Hepatocyte (in vitro differentiated cells): ENCODE measurements at regions not wholly inside any gene's neighbourhood (a gene's known extent, or its start where the extent isn't known, plus 50 kb on each side); places are given as distances from the start of the nearest gene placed in this dataset.

Source experiments
- DNase-seq: peaks from one replicate; pipeline ENCODE4 v3.0.0-alpha.2; 2016; ENCODE audit warnings: low spot score
- H2AFZ ChIP-seq: fragments of 200-600 bp; sonication (generic); 2 replicates; pipeline ENCODE4 v1.6.0; 2016; ENCODE audit warnings: antibody characterized with exemption, mild to moderate bottlenecking
- H3K27ac ChIP-seq: fragments of 200-600 bp; sonication (generic); 2 replicates; pipeline ENCODE4 v1.5.1; 2016; ENCODE audit warnings: mild to moderate bottlenecking
- H3K27me3 ChIP-seq: fragments of 200-600 bp; sonication (generic); 2 replicates; pipeline ENCODE4 v1.6.1; 2016
- H3K36me3 ChIP-seq: fragments of 200-600 bp; sonication (generic); replicated peaks from 2 replicates; pipeline ENCODE4 v1.5.1; 2016; ENCODE audit warnings: low read depth; ENCODE audit not compliant: insufficient read depth
- H3K4me1 ChIP-seq: fragments of 200-600 bp; sonication (generic); 2 replicates; pipeline ENCODE4 v1.5.1; 2016; ENCODE audit warnings: mild to moderate bottlenecking, moderate library complexity; ENCODE audit not compliant: insufficient read depth
- H3K4me2 ChIP-seq: fragments of 200-600 bp; sonication (generic); 2 replicates; pipeline ENCODE4 v1.6.0; 2016
- H3K4me3 ChIP-seq: fragments of 200-600 bp; sonication (generic); 2 replicates; pipeline ENCODE4 v1.5.1; 2016; ENCODE audit warnings: mild to moderate bottlenecking
- H3K79me2 ChIP-seq: fragments of 200-600 bp; sonication (generic); 2 replicates; pipeline ENCODE4 v1.6.0; 2017; ENCODE audit warnings: mild to moderate bottlenecking
- H3K9me2 ChIP-seq: fragments of 200-600 bp; sonication (generic); replicated peaks from 2 replicates; pipeline ENCODE4 v1.6.0; 2017; ENCODE audit warnings: mild to moderate bottlenecking; ENCODE audit not compliant: insufficient read depth
- H3K9me3 ChIP-seq: fragments of 200-600 bp; sonication (generic); 2 replicates; pipeline ENCODE4 v1.5.1; 2016; ENCODE audit warnings: low read depth, mild to moderate bottlenecking
- H4K20me1 ChIP-seq: fragments of 200-600 bp; sonication (generic); 2 replicates; pipeline ENCODE4 v1.6.0; 2016; ENCODE audit warnings: mild to moderate bottlenecking; ENCODE audit not compliant: insufficient read depth, poor library complexity, severe bottlenecking
- CTCF ChIP-seq: fragments of 200-600 bp; sonication (generic); IDR thresholded peaks from 2 replicates; pipeline ENCODE4 v1.5.1; 2016; ENCODE audit warnings: antibody characterized with exemption, mild to moderate bottlenecking; ENCODE audit not compliant: poor library complexity
- EZH2 ChIP-seq: fragments of 200-600 bp; sonication (generic); IDR thresholded peaks from 2 replicates; pipeline ENCODE4 v1.6.1; 2016; ENCODE audit warnings: antibody characterized with exemption, mild to moderate bottlenecking, borderline replicate concordance
- EZH2phosphoT487 ChIP-seq: fragments of 200-600 bp; sonication (generic); IDR thresholded peaks from one replicate; pipeline ENCODE4 v1.6.1; 2018; ENCODE audit warnings: antibody characterized with exemption, mild to moderate bottlenecking, low read depth, moderate library complexity; ENCODE audit not compliant: unreplicated experiment, severe bottlenecking
- WGBS: methylation state at CpG from one replicate; pipeline ENCODE4 v1.1.6; 2016; ENCODE audit warnings: low lambda C conversion rate; ENCODE audit errors: missing lambda C conversion rate; 5-methylcytosine and 5-hydroxymethylcytosine counted together

DNA sequence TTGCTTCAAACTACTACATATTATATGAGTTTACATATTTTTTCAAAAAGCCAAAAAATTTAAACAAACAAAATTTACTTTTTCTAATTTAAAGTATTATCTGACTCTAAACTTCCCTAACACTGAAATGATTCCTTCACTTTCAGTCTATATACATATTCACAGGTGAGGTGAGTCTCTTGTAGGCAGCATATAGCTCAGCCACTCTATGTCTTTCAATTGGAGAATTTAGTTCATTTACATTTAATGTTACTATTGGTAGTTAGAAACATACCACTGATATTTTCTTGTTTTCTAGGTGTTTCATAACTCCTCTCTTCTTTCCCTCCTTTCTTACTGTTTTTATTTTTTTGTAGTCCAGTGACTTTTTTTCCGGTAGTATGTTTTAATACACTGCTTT, 387.1 kb downstream of the MRPL39 start:
- TF ChIP-seq EZH2: no peak
- TF ChIP-seq CTCF: no peak
- TF ChIP-seq EZH2phosphoT487: no peak
- WGBS: 92% methylated on average over 1 of the region's 1 CpG
- Histone ChIP-seq H4K20me1 (no peaks in the 10 kb centered on the region), H2AFZ (no peak overlapping the region), H3K4me3 (no peak overlapping the region), H3K36me3 (no peaks in the 10 kb centered on the region), H3K27ac (no peak overlapping the region), H3K27me3 (no peaks in the 10 kb centered on the region), H3K9me3 (no peaks in the 10 kb centered on the region), H3K4me2 (no peak overlapping the region), H3K9me2 (no peaks in the 10 kb centered on the region), H3K79me2 (no peaks in the 10 kb centered on the region), H3K4me1 (no peaks in the 10 kb centered on the region)
- no peak for DNase-seq

- Histone ChIP-seq H3K27me3 (no peaks in the 10 kb centered on the region), H3K9me3 (no peaks in the 10 kb centered on the region), H3K4me3 (no peak overlapping the region), H3K36me3 (no peaks in the 10 kb centered on the region), H3K79me2 (no peaks in the 10 kb centered on the region), H3K27ac (no peak overlapping the region), H2AFZ (no peak overlapping the region), H3K4me2 (no peak overlapping the region), H4K20me1 (no peaks in the 10 kb centered on the region), H3K4me1 (no peaks in the 10 kb centered on the region), H3K9me2 (no peaks in the 10 kb centered on the region)
- TF ChIP-seq CTCF: no peak
- TF ChIP-seq EZH2phosphoT487: no peak
- TF ChIP-seq EZH2: no peak
- 68% methylated on average over 2 of the region's 2 CpGs for WGBS
- no peak for DNase-seq
Observed at GRCh38 chr21:25215698-25216384, 391.4 kb downstream of the MRPL39 start.

DNA sequence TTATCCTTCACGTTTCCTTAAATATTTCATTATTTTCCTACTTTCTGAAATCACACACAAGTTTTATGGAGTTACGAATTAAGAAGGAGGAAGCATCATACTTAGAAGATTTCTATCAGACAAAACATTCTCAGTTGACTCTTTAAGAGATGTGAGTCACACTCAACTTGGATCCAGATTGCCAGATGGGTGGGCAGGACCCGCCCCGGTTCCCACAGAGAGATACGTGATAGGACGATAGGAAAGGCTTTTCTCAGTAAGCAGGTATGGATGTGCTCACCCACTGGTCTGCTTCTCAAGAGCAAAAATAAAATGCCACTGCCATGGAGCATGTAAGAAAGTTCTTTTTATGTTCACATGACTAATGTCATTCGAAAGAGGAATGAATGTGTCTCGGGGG, 392.6 kb downstream of the MRPL39 start:
- H3K79me2 ChIP-seq: no peaks in the 10 kb centered on the region
- no peak for DNase-seq
- H3K27ac ChIP-seq: no peak overlapping the region
- no peak overlapping the region for H2AFZ ChIP-seq
- H3K4me2 ChIP-seq: no peak overlapping the region
- no peaks in the 10 kb centered on the region for H3K9me3 ChIP-seq
- 88% methylated on average over 8 of the region's 8 CpGs for WGBS
- no peaks in the 10 kb centered on the region for H3K9me2 ChIP-seq
- H3K27me3 ChIP-seq: no peaks in the 10 kb centered on the region
- H3K4me1 ChIP-seq: no peaks in the 10 kb centered on the region
- TF ChIP-seq CTCF (no peak), EZH2 (no peak)
- no peak overlapping the region for H3K4me3 ChIP-seq
- H3K36me3 ChIP-seq: no peaks in the 10 kb centered on the region
- H4K20me1 ChIP-seq: no peaks in the 10 kb centered on the region
